GM12873 (cell line): ENCODE measurements at regions not wholly inside any gene's neighbourhood (a gene's known extent, or its start where the extent isn't known, plus 50 kb on each side); places are given as distances from the start of the nearest gene placed in this dataset.

ENCODE experiments used
- TF ChIP-seq, protein P1 (sequence below): IDR thresholded peaks from 2 replicates; pipeline ENCODE4 v1.5.1; 2012; ENCODE audit warnings: low read depth, mild to moderate bottlenecking, moderate library complexity, low read length, control low read depth; ENCODE audit not compliant: insufficient read depth; ENCODE audit errors: missing control alignments

DNA sequence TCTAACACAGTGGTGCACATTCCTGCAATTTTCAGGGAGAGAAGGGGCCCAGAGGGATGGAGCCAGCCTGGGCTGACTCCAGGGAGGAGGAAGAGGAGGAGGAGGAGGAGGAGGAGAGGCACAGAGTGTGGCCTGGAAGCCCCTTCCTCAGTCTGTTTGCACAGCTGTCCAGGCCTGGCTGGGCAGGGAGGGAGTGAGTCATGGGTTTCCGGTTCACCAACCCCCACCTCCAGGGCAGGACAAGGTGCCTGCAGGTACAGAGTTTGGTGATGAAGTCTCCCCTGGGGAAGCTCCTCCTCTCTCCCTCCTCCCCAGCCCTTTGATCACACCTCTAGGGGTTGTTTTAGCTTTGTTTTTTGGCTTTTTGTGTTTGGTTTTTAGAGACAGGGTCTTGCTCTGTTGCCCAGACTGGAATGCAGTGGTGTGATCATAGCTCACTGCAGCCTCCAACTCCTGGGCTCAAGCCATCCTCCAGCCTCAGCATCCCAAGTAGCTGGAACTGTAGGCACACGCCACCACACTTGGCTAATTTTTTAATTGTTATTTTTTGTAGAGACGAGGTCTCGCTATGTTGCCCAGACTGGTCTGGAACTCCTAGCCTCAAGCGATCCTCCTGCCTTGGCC, 77.5 kb upstream of the CUX1 start:
- TF ChIP-seq, protein P1, sequence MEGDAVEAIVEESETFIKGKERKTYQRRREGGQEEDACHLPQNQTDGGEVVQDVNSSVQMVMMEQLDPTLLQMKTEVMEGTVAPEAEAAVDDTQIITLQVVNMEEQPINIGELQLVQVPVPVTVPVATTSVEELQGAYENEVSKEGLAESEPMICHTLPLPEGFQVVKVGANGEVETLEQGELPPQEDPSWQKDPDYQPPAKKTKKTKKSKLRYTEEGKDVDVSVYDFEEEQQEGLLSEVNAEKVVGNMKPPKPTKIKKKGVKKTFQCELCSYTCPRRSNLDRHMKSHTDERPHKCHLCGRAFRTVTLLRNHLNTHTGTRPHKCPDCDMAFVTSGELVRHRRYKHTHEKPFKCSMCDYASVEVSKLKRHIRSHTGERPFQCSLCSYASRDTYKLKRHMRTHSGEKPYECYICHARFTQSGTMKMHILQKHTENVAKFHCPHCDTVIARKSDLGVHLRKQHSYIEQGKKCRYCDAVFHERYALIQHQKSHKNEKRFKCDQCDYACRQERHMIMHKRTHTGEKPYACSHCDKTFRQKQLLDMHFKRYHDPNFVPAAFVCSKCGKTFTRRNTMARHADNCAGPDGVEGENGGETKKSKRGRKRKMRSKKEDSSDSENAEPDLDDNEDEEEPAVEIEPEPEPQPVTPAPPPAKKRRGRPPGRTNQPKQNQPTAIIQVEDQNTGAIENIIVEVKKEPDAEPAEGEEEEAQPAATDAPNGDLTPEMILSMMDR: no peak

DNA sequence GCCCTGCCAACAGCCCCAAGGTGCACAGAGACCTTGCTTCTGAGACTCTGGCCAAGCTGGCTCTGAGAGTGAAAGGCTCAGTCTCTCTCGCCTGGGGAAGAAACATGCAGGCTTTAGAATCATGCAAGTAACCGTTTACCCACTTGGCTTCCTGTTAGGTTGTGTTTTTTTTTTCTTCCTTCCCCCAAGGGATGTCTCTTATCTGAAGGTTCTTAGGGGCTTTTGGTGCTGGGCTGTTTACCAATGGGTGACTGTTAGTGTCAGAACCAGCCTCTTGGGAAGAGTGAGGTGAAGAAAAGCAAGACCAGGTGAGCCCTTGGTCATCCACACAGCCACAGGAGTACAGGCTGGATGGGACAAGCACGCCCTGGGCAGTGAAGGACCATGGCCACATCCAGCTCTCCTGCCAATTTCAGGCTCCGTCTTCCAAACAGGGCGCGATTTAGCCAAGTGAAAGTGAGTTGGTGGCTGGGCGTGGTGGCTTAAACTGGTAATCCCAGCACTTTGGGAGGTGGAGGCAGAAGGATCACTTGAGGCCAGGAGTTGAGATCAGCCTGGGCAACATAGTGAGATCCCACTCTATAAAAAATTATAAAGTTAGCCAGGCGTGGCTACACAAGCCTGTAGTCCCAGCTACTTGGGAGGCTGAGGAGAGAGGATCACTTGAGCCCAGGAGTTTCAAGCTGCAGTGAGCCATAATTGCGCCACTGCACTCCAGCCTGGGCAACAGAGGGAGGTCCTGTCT, 76.3 kb upstream of the CUX1 start:
- TF ChIP-seq, protein P1: no peak

GRCh38 chr7:101743241-101743994, 74.0 kb upstream of the CUX1 start:
- TF ChIP-seq, protein P1: peak; percentile 52

GRCh38 chr7:101743995-101744360, 73.4 kb upstream of the CUX1 start:
- TF ChIP-seq, protein P1: no peak

DNA sequence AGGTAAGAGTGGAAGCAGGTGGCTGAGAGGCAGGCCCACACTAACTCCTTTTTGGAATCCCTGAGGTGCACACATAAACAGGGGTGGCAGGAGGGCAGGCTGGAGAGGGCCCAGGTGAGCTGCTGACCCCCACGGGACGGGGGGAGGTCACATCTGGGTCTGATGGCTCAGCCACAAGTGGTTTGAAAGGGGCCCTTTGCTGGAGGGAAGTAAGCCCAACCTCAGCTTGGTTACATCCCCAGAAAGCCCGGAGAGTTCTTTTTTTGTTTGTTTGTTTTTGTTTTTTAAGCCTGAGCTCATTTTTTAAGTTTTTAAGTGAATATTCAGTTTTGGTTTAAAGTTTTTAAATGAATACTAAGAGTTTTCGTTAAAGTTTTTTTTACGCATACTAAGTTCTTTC, 72.8 kb upstream of the CUX1 start:
- TF ChIP-seq, protein P1: no peak

DNA sequence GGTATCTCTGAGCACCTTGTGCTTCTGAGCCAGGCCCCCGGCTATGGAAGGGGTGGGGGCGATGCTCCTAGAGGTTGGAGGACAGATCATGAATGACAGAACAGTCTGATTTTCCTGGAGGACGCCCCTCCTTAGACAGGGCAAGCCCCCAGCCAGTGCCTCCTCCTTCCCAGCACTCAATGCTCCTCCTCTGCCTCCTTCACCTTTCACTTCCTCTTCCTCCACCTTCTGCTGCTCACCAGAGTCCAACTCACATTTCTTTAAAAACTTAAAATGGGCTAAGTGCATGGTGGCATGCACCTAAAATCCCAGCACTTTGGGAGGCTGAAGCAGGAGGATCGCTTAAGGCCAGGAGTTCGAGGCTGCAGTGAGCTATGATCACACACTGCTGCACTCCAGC, 71.1 kb upstream of the CUX1 start:
- TF ChIP-seq, protein P1: no peak
